Sciatic nerve (tissue), 2 donors: ENCODE measurements at regions not wholly inside any gene's neighbourhood (a gene's known extent, or its start where the extent isn't known, plus 50 kb on each side); places are given as distances from the start of the nearest gene placed in this dataset.
A peak's percentile ranks its signal among the peaks of the same experiment; 100 is the strongest.

Source experiments
- ATAC-seq: fragments of 200-7000 bp; cut with Tn5 transposase; one replicate; pipeline ENCODE4 v1.9.1; 2020; ENCODE audit warnings: mild to moderate bottlenecking, moderate library complexity
- DNase-seq: peaks from one replicate; pipeline ENCODE4 v3.0.0-alpha.2; 2020; ENCODE audit warnings: low spot score
- intact Hi-C: fragments of 100-400 bp; cut with DNase I; formaldehyde crosslinking; loops from one replicate; pipeline ENCODE4 v1.14.2; 2022
- donor health status: DM: no; HTN: no; CAD: no.
- donor health status: DM: no; HTN: no; CAD: no.

- intact Hi-C loops = no loop called here
- DNase-seq = no peak
- no peak for ATAC-seq
These were observed 223.6 kb downstream of the FOXO1 start for GRCh38 chr13:40442826-40443225.

- ATAC-seq = no peak
- intact Hi-C loops = no loop called here
- no peak for DNase-seq
These were observed 222.2 kb downstream of the FOXO1 start for GRCh38 chr13:40444241-40444640.

- intact Hi-C loops = no loop called here
- no peak for DNase-seq
These were observed 220.9 kb downstream of the FOXO1 start for GRCh38 chr13:40445557-40445990.

DNA sequence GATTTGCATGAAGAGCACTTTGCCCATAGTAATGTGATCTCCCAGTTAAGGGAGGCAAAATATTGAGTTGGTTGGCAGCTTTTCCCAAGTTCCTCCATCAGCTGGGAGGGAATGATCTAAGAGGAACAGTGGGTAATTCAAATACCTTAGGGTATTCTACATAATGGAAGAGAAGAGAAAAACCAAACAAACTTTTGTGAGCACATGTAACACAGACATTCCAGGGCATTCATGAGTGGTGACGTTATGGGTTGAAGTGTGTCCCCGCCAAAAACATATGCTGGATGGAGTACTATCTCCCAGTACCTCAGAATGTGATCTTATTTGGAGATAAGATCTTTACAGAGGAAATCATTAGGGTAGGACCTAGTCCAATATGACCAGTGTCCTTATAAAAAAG is 220.1 kb downstream of the FOXO1 start:
- no peak for DNase-seq
- ATAC-seq = peak; percentile 12
- intact Hi-C loops = no loop called here

More at GRCh38 chr13:40445557-40445990, 220.9 kb downstream of the FOXO1 start:
- peak; percentile 37 for ATAC-seq

- DNase-seq = no peak
- no peak for ATAC-seq
- intact Hi-C loops = loop anchor here (1.0 kb wide), 1 partner anchor 13 kb away; no protein-coding TSS in a partner anchor
These were observed 218.6 kb downstream of the FOXO1 start for GRCh38 chr13:40447857-40448256.

- DNase-seq (peak; percentile 30), ATAC-seq (peak; percentile 67)
- intact Hi-C loops = no loop called here
These were observed 214.3 kb downstream of the FOXO1 start for GRCh38 chr13:40452038-40452666.

DNA sequence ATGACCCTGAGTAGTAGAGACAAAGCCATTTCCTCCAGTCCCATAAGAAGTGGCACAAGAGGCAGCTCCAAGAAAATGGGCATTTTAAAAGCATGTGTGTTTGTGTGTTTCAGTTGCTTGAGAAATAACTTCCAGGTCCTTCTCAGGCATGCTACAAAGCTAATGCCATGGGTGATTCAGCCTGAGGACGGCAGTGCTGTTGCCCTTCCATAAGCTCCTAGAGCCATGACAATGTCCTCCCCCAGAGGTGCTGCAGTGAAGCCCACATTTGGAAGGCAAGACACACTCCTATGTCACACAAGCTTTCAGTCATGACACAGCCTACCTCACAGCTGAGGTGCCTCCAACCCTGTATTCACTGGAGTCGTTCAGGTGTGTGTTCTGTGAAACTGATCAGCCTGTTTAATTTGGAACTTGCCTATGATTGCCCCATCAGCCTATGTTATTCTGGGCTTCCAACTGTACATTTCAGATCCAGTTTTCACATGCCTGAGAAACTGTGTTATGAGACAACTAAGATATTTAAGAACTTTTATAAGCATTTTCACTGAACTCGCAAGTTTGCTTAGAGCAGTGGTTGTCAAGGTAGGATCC is 213.6 kb downstream of the FOXO1 start:
- intact Hi-C loops = no loop called here
- no peak for DNase-seq
- peak; percentile 64 for ATAC-seq

DNA sequence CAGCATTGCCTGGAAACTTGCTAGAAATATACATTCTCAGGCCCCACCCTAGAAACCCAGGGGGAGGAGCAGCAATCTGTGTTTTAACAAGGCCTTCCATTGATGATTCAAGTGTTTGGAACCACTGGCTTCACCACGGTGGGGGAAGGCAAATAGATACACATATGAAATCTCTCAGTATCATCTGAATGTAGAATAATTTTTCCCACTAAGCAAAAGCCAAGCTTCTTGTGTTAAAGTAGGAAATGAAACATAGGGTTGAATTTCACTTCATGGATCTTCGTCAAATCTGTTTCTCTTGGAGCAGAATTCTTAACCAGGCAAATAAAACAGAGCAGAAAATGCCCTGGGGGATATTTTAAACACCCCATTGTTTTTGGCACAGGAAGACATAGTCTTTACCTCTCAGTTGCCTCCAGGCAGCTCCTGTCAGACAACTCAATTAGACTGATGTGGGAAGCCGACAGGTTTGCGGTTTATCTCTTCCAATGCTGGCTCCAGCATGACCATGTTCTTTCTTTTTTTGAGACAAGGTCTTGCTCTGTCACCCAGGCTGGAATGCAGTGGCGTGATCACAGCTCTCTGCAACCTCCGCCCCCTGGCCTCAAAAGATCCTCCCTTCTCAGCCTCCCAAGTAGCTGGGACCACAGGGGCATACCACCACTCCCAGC is 213.0 kb downstream of the FOXO1 start:
- DNase-seq = peak; percentile 23
- ATAC-seq = peak; percentile 43
- intact Hi-C loops = no loop called here

GRCh38 chr13:40456397-40456953 is 210.0 kb downstream of the FOXO1 start:
- intact Hi-C loops = no loop called here
- ATAC-seq (no peak), DNase-seq (no peak)

DNA sequence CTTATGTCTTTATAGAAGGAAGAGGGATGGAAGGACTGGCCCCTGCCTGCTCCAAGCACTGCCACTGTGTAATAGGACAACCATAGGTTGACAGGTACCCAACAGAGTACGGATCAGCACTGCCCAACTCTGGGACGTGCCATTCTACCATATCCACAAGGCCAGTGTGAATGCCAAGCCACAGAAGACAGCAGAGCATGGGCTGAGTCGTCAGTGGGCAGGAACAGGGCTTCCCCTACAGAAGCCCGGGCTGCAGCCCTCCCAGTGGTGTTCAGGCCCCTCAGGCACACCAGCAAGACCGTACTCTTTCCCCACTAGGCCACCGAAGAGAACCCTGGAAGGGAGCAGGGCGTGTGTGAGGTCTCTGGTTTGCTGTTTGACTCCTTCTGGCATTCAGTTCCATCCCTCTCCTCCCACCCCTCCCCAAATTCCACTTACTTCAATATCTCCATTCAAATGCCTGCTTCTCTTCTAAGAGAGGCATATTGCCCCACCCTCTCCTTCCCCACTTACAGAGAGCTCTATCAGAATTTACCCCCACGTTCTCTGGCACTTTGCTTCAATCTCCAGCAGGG is 209.4 kb downstream of the FOXO1 start:
- intact Hi-C loops = no loop called here
- peak; percentile 38 for DNase-seq
- ATAC-seq = no peak

GRCh38 chr13:40457929-40458719 is 208.3 kb downstream of the FOXO1 start:
- intact Hi-C loops = no loop called here
- peak; percentile 34 for DNase-seq
- ATAC-seq = peak; percentile 18

- peak; percentile 27 for DNase-seq
- intact Hi-C loops = no loop called here
- ATAC-seq = peak; percentile 55
These were observed 207.8 kb downstream of the FOXO1 start for GRCh38 chr13:40458720-40458990.

GRCh38 chr13:40460116-40460515 is 206.3 kb downstream of the FOXO1 start:
- DNase-seq (no peak), ATAC-seq (no peak)
- intact Hi-C loops = no loop called here

GRCh38 chr13:40464337-40465014 is 202.0 kb downstream of the FOXO1 start:
- ATAC-seq (no peak), DNase-seq (no peak)
- intact Hi-C loops = no loop called here

DNA sequence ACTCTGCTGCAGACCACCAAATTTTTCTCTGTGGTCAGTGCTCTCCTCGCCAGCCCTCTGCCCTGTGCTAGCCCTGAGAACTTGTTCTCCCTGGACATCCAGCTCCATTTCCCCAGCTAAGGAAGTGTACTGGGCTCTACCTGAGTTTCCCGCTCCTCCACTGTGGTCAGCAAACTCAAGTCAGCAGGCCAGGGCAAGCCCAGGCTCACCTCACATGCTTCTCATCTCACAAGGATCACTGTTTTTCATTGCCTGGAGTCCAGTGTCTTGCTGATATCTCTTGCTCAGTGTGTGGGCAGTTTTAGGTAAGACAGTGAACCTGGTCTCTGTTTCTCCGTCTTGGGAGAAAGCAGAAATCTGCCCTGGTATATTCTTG is 201.4 kb downstream of the FOXO1 start:
- DNase-seq = peak; percentile 22

GRCh38 chr13:40466272-40466671 is 200.2 kb downstream of the FOXO1 start:
- DNase-seq (peak; percentile 26), ATAC-seq (no peak)
- intact Hi-C loops = no loop called here

More for the DNA sequence above, 201.4 kb downstream of the FOXO1 start:
- no peak for ATAC-seq
- intact Hi-C loops = no loop called here

GRCh38 chr13:40468227-40468838 is 198.1 kb downstream of the FOXO1 start:
- intact Hi-C loops = no loop called here
- no peak for DNase-seq
- ATAC-seq = no peak

DNA sequence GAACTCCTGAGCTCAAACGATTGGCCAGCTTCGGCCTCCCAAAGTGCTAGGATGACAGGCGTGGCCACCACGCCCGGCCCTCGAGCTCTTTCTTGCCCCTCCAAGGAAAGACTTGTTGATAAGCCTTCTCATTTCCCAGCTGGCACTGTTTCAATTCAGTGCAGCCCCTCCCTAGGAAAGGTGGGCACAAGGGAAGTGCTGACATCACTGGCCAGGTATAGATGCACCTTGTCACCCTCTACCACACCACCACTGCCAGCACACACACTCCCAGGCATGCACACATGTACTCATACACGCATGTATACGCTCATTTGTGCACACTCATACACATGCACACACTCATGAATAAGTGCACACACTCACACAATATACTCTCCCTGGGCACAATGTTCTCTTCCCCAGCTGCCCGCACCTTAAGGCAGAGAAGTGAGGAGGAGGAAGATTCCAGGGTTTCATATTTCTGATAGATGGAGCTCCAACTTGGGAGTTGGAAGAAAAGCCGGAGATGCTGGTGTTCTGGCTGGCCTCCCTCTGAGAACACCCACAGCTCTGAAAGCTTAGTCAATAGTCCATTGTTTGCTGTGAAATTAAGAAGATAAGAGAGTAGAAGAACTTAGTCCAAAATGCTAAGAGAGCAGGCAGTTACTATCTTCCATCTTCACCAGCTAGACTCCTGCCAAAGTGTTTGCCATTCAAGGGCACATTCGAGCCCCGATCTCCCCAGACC is 196.7 kb downstream of the FOXO1 start:
- ATAC-seq (peak; percentile 72), DNase-seq (no peak)
- intact Hi-C loops = no loop called here
